ENCODE measurements at regions not wholly inside any gene's neighbourhood (a gene's known extent, or its start where the extent isn't known, plus 50 kb on each side); places are given as distances from the start of the nearest gene placed in this dataset.

- no peak overlapping the region for H3K27ac ChIP-seq
- TF ChIP-seq, protein P1, sequence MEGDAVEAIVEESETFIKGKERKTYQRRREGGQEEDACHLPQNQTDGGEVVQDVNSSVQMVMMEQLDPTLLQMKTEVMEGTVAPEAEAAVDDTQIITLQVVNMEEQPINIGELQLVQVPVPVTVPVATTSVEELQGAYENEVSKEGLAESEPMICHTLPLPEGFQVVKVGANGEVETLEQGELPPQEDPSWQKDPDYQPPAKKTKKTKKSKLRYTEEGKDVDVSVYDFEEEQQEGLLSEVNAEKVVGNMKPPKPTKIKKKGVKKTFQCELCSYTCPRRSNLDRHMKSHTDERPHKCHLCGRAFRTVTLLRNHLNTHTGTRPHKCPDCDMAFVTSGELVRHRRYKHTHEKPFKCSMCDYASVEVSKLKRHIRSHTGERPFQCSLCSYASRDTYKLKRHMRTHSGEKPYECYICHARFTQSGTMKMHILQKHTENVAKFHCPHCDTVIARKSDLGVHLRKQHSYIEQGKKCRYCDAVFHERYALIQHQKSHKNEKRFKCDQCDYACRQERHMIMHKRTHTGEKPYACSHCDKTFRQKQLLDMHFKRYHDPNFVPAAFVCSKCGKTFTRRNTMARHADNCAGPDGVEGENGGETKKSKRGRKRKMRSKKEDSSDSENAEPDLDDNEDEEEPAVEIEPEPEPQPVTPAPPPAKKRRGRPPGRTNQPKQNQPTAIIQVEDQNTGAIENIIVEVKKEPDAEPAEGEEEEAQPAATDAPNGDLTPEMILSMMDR (conservative IDR thresholded peaks at IDR 0.05): no peak
Observed at GRCh38 chr6:11644601-11645000, 107.1 kb downstream of the TMEM170B start.

DNA sequence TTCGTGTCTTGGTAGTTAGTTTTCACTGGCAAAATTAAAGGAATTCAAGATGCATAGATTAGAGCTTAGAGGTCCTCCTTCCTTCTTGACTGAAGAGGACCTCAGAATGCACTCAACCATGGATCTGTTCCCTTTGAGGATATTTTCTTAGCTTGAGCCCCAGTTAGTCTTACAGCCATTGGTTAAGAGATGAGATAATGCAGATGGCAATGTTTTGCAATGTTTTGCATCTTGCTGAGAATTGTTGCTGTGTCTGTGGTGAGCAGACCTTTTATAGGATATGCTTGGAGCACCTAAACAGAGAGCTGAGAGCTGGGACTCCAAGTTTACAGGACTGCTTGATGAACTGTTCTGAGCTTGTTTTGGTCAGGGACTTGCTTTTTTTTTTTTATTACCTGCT, 107.5 kb downstream of the TMEM170B start:
- H3K27ac ChIP-seq: no peak overlapping the region
- TF ChIP-seq, protein P1 (conservative IDR thresholded peaks at IDR 0.05): no peak

- TF ChIP-seq, protein P1 (conservative IDR thresholded peaks at IDR 0.05): no peak
- H3K27ac ChIP-seq: no peak overlapping the region
Observed at GRCh38 chr6:11648436-11648775, 110.9 kb downstream of the TMEM170B start.

DNA sequence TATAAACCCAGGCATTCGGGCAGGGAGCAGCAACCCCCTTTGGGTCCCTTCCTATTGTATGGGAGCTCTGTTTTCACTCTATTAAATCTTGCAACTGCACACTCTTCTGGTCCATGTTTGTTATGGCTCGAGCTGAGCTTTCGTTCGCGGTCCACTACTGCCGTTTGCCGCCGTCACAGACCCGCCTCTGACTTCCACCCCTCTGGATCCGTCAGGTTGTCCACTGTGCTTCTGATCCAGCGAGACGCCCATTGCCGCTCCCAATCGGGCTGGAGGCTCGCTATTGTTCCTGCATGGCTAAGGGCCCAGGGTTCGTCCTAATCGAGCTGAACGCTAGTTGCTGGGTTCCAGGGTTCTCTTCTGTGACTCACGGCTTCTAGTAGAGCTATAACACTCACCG, 111.3 kb downstream of the TMEM170B start:
- TF ChIP-seq, protein P1 (conservative IDR thresholded peaks at IDR 0.05): no peak

GRCh38 chr6:11650025-11650696, 112.6 kb downstream of the TMEM170B start:
- H3K27ac ChIP-seq: no peak overlapping the region
- TF ChIP-seq, protein P1 (conservative IDR thresholded peaks at IDR 0.05): no peak

More for the DNA sequence above, 111.3 kb downstream of the TMEM170B start:
- H3K27ac ChIP-seq: no peak overlapping the region

DNA sequence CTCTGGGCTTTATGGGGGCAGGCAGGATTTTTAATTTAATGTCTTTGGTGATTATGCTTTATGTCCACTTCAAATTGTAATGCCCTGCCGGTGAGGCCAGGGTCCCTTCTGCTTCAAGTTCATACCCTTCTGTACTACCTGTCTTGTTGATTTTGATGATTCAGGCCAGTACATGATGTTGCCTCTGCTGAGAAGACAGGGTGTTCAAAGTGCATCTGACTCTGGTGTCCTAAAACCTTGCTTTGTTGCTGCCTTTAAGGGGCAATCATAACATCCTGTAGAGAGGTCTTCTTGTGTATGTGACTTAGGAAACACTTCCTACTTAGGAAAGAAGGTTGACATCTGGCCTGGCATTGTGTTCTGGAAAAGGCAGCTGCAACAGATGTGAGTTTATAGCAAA, 113.2 kb downstream of the TMEM170B start:
- TF ChIP-seq, protein P1 (conservative IDR thresholded peaks at IDR 0.05): no peak
- H3K27ac ChIP-seq: no peak overlapping the region

DNA sequence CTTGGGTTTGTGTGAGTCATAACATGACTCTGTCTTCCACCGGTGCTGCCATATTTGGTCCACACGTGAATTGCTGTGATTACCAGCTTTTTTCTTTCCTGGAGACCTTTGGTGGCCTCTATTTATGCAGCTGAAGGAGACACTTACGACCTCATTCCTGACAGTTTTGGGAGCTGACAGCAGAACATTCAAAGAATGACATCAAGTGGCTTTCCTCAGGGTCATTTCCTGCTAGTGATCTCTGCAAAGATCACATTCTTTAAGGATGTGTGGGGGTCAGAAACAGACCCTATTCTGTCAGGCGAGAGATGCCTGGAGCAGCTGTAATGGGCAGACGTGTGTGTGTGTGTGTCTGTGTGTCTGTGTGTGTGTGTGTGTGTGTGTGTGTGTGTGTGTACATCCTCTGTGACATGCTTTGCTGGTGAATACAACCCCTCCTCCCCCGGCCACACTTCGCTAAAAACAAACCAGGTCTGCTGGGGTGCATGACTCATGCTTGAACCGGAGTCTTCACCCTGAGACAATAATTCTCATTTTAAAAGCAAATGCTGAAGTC, 115.6 kb downstream of the TMEM170B start:
- TF ChIP-seq, protein P1 (conservative IDR thresholded peaks at IDR 0.05): no peak
- H3K27ac ChIP-seq: no peak overlapping the region

All from VCaP (cell line).